Fibroblast of skin of back (primary cell): ENCODE measurements at regions not wholly inside any gene's neighbourhood (a gene's known extent, or its start where the extent isn't known, plus 50 kb on each side); places are given as distances from the start of the nearest gene placed in this dataset.
"Not testable (repeated sequence)": the region's sequence is repeated elsewhere in the genome, so short reads cannot be mapped to it uniquely, and the experiment has no call there.

ENCODE experiments used
- DNase-seq: peaks from one replicate; pipeline ENCODE4 v3.0.0-alpha.2; 2013

DNA sequence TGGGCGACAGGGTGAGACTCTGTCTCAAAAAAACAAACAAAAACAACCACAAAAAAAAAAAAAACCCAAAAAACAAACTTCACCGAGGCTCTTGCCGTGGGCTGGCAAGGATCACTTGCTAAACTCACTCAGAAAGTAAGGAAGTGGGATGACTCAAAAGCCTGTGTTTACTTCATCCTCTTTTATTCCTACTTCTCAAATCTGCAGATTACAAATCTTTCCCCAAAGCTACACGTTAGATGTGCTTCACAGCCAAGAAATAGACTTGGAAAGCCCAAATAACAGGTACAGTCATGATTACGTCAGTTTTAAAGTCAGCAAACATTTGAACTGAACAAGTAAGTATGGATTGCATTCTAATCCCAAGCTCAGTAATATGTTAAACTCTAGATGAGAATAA, 359.3 kb downstream of the ADGRL2 start:
- DNase-seq, result no peak

GRCh38 chr1:82158981-82159380, 358.2 kb downstream of the ADGRL2 start:
- DNase-seq, result no peak

GRCh38 chr1:82154219-82154970, 353.7 kb downstream of the ADGRL2 start:
- DNase-seq, result no peak

DNA sequence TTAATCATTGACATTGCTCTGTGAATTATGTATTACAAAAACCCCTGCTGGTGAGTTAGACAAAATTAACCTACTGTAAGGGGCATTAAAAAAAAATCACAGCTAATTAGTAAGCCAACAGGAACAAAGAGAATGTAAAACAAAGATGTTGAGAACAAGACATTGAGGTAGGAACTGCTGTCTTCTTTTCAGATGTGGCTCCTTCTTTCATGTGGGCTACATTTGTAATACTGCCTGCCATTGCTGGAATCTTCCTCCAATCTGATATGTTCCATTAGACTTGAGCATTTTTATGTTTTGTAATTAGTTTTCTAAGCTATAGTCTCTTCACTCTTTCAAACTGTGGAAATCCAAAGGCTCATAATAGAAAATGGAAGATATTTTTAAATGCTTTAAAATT, 353.0 kb downstream of the ADGRL2 start:
- DNase-seq, result no peak

GRCh38 chr1:82153272-82153629, 352.5 kb downstream of the ADGRL2 start:
- peak; percentile 38 for DNase-seq

DNA sequence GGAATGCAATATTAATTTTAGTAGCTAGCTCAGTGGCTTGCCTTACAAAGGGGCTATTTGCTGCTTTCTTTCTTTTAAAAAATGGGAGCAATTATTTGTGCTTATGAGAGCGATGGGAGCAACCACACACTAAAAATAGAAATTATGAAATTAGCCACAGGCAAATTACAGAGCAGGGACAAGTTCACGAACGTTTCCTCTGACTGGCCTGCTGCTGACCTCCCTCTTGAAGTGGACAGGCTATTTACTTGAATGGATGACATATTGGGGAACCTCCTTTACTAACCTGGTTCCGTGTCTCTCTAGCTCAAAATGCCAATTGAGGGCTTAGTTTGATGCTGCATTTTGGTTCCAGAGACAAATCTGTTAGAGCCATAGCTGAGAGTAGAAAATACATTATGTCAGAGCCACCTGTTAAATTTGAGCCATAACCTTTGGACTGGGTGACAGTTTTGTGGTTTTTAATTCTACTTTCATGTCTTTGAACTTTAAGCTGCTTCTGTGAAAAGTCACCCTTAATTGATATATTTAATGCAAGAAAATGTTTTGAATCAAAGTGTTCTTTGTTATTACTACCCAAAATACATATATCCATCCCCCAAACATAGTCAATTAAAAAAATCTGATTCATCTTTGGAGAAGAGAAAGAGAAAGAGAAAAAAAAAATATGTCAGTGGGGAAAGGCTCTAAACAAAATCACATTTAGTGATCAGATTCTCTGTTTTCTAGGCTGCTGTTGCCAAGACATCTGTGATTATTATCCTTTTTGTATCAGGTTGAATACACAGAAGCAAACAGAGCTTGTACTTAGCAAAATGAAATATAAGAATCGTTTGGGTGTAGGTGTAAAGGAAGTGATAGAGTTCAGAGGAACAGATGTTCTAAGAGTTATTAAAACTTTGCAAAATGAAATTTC, 351.9 kb downstream of the ADGRL2 start:
- DNase-seq, result no peak

DNA sequence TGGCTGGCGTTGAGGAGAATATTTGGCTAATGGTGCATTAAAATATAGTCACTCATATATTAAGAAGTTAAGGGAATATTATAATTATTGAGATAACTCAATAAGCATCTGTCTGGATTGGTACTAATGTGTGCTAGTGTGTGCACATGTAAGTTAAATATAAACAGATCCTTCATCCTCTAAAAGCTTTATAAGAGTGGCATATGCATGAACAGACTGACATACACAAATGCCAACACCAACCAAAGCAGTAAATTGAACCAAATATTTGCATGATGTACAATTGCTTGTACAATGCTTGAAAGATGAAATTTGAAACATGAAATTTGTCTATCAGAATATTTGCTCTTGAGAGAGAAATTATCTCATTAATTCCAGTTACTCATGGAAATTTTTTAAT, 344.9 kb downstream of the ADGRL2 start:
- no peak for DNase-seq

DNA sequence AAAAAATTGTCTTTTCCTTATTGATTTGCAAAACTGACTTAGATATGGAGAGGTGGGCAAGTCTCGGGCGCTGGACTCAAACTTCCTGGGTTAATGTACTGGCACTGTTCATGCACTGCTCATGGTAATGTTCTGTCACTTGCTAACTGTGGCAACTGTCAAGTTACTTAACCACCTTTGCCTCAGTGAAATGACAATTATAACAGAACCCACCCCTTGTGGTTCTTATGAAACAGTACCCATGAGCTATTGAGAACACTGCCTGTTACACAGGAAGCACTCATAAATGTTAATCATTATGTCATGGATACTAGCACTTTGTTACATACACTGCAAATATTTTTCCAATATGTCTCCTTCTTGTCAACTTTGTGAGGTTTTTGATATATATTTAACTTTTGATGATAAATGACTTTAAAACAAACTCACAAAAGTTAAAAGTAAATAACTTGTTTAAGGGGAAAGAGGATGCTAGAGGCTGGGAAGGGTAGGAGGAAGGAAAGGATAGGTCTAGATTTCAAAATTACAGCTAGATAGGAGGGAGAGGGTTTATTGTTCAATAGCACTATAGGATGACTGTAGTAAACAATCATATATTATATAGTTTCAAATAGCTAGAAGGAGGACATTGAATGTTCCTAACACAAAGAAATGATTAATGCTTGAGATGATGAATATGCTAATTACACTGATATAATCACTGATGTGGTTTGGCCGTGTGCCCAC, 342.5 kb downstream of the ADGRL2 start:
- DNase-seq, result no peak

- no peak for DNase-seq
Observed at GRCh38 chr1:82141390-82141789, 340.7 kb downstream of the ADGRL2 start.

- no peak for DNase-seq
Observed at GRCh38 chr1:82139751-82140468, 339.2 kb downstream of the ADGRL2 start.

DNA sequence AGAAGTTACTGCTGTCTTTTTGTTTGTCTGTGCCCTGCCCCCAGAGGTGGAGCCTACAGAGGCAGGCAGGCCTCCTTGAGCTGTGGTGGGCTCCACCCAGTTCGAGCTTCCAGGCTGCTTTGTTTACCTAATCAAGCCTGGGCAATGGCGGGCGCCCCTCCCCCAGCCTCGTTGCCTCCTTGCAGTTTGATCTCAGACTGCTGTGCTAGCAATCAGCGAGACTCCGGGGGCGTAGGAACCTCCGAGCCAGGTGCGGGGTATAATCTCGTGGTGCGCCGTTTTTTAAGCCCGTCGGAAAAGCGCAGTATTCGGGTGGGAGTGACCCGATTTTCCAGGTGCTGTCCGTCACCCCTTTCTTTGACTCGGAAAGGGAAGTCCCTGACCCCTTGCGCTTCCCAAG, 335.6 kb downstream of the ADGRL2 start:
- DNase-seq, result not testable (repeated sequence)

DNA sequence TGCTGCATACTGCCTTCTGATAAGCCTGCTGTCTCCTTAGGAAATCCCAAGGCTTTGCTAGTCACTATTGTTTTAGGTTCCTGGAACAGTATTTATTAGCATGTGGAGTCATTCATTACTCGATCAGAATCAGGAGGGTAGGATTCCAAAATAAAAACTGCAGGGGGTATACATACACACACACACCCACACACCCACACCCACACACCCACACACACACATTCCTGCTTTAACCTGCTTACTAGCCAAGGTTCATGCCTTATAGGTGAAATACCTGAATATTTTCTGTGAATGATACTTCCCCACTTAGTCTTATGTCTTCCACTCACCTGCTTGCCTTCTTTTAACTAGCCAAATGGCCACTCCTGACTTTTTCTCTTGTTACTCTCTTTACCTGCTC, 325.1 kb downstream of the ADGRL2 start:
- no peak for DNase-seq

- DNase-seq, result no peak
Observed at GRCh38 chr1:82125119-82125518, 324.4 kb downstream of the ADGRL2 start.

GRCh38 chr1:82121421-82121820, 320.7 kb downstream of the ADGRL2 start:
- DNase-seq, result no peak

GRCh38 chr1:82116105-82116504, 315.4 kb downstream of the ADGRL2 start:
- DNase-seq, result no peak

- no peak for DNase-seq
Observed at GRCh38 chr1:82114887-82115286, 314.2 kb downstream of the ADGRL2 start.

- DNase-seq, result peak; percentile 11
Observed at GRCh38 chr1:82110366-82111254, 309.9 kb downstream of the ADGRL2 start.

- DNase-seq, result no peak
Observed at GRCh38 chr1:82108843-82109242, 308.1 kb downstream of the ADGRL2 start.

DNA sequence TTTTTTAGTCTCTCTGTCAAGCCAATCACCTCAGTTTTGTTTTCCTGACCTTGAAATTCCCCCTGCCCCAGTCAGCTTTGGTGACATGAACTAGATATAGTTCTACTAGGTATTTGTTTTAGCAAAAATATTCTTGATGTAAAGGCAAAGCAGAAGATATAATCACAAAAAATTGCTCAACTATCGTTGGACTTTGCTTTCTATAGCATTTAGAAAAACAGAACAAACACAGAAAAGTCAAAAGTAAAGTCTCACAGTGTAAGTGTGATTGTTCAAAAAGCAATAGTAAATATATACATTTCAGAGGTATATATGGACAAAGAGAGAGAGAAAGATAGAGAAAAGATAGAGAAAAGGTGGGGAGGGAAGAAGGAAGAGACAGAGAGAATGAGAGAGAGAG, 305.9 kb downstream of the ADGRL2 start:
- no peak for DNase-seq

- DNase-seq, result no peak
Observed at GRCh38 chr1:82099170-82099569, 298.4 kb downstream of the ADGRL2 start.

- no peak for DNase-seq
Observed at GRCh38 chr1:82094136-82094535, 293.4 kb downstream of the ADGRL2 start.

GRCh38 chr1:82091729-82092128, 291.0 kb downstream of the ADGRL2 start:
- peak; percentile 15 for DNase-seq
